Body of pancreas (tissue), 4 donors: ENCODE measurements at regions not wholly inside any gene's neighbourhood (a gene's known extent, or its start where the extent isn't known, plus 50 kb on each side); places are given as distances from the start of the nearest gene placed in this dataset.

Experiments
- ATAC-seq: fragments of 150-250 bp; one replicate; pipeline ENCODE4 v1.9.1; 2016
- DNase-seq, 4 donors: peaks; one replicate each; pipeline ENCODE4 v3.0.0-alpha.2; 2019
- H3K27ac ChIP-seq, 4 donors: fragments of 200-600 bp; sonication (generic); 1 replicate in 3 of 4; 2 replicates in 1 of 4; pipeline versions ENCODE4 v1.5.1 to v1.6.1; 2016 to 2019; ENCODE audit warnings: mild to moderate bottlenecking in 1 of 4, mixed read lengths in 1 of 4, moderate library complexity in 1 of 4
- H3K27me3 ChIP-seq, 2 donors: fragments of 200-600 bp; sonication (generic); one replicate each; pipeline ENCODE4 v1.6.0; 2016; ENCODE audit warnings: mild to moderate bottlenecking in 1 of 2
- H3K36me3 ChIP-seq, 2 donors: fragments of 200-600 bp; sonication (generic); replicated peaks in 1 of 2; 2 replicates each; pipeline ENCODE4 v1.5.1; 2016; ENCODE audit warnings: low read depth in 2 of 2; ENCODE audit not compliant: insufficient read depth in 1 of 2
- H3K4me1 ChIP-seq: fragments of 200-600 bp; sonication (generic); one replicate; pipeline ENCODE4 v1.6.0; 2016
- H3K4me3 ChIP-seq, 2 donors: fragments of 200-600 bp; sonication (generic); 1 replicate in 1 of 2; 2 replicates in 1 of 2; pipeline ENCODE4 v1.5.1; 2016 to 2019
- H3K9me3 ChIP-seq, 3 donors: fragments of 200-600 bp; sonication (generic); 1 replicate in 2 of 3; 2 replicates in 1 of 3; pipeline ENCODE4 v1.5.1; 2016
- POLR2A ChIP-seq, 3 donors: fragments of 450-650 bp; IDR thresholded peaks; one replicate each; pipeline ENCODE4 v1.6.1; 2016; ENCODE audit warnings: antibody characterized with exemption in 3 of 3, mild to moderate bottlenecking in 2 of 3
- WGBS, 2 donors: methylation state at CpG; one replicate each; pipeline ENCODE4 v1.1.5; 2017; 5-methylcytosine and 5-hydroxymethylcytosine counted together
- intact Hi-C: fragments of 100-400 bp; cut with DNase I; formaldehyde crosslinking; loops from one replicate; pipeline ENCODE4 v1.15.1; 2023
- TF ChIP-seq, protein P1 (sequence below), 7 experiments: fragments of 450-650 bp in 4 of 7; fragments of 200-600 bp in 3 of 7; sonication (generic) in 3 of 7; IDR thresholded peaks; one replicate each; pipeline ENCODE4 v1.5.1; 2016 to 2019; ENCODE audit warnings: antibody characterized with exemption in 7 of 7

DNA sequence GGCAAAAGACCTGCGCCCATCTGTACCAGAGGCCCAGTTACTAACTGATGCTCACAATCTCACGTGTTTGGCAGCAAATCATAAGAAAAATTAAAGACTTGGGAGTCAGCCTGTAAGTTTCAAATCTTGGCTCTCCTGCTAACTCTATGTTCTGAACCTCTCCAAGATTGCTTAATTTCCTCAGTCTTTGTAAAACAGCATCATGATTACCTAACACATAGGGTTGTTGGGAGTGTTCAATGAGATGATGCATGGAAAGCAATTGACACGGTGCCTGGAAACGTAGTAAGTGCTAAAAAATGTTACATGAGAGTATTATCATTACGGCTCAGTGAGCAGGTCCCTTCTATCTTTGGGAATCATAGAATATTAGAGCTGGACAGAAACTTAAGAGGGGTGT lies 497.6 kb upstream of the TCF4 start:
- no peak overlapping the region for H3K4me3 ChIP-seq
- no peaks in the 10 kb centered on the region for H3K9me3 ChIP-seq
- ATAC-seq (peak; percentile 59), DNase-seq (peak in 2 of 4 donors; percentile 12 to 28)
- 73 to 92% methylated on average over 5 of the region's 5 CpGs for WGBS, 2 donors
- H3K4me1 ChIP-seq, result no peaks in the 10 kb centered on the region
- TF ChIP-seq, protein P1, sequence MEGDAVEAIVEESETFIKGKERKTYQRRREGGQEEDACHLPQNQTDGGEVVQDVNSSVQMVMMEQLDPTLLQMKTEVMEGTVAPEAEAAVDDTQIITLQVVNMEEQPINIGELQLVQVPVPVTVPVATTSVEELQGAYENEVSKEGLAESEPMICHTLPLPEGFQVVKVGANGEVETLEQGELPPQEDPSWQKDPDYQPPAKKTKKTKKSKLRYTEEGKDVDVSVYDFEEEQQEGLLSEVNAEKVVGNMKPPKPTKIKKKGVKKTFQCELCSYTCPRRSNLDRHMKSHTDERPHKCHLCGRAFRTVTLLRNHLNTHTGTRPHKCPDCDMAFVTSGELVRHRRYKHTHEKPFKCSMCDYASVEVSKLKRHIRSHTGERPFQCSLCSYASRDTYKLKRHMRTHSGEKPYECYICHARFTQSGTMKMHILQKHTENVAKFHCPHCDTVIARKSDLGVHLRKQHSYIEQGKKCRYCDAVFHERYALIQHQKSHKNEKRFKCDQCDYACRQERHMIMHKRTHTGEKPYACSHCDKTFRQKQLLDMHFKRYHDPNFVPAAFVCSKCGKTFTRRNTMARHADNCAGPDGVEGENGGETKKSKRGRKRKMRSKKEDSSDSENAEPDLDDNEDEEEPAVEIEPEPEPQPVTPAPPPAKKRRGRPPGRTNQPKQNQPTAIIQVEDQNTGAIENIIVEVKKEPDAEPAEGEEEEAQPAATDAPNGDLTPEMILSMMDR (IDR thresholded peaks at IDR 0.05), result no peak
- TF ChIP-seq POLR2A (IDR thresholded peaks at IDR 0.05), result no peak
- intact Hi-C loops, result no loop called here
- H3K27me3 ChIP-seq, result no peaks in the 10 kb centered on the region
- no peaks in the 10 kb centered on the region for H3K36me3 ChIP-seq
- H3K27ac ChIP-seq, result no peak overlapping the region

DNA sequence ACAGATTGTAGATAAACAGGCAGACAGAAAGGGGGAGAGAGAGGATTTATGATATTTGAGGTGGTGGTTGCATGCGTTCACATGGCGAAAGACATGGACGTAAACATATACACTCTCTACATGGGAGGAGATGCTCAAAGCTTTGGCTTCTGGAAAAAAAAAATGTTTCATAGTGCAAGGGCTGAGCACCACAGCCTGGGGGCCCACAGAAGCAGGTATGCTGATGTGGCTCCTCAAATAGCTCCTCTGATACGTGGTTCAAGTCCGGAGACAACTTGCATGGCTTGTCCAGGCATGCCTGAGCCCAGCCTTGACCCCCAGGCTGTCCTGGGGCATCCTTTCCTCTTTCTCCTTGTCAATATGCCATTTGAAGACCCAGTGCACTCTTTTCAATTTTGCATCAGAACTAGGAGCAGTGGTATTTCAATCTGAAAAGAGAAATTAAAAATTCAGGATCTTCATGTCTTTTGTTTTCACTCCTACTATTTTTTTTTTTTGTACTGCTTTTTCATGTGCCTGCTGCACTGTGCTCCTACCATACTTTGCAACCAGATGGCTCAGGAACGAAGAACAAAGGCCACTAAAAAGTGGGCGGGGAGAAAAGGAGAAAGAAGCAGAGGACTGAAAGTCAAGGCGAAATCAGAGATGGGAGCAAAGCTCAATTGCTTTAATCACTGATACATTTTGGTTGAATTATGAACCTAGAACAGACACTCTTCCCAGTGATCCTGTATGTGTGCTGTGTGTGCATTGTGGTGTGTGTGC lies 495.7 kb upstream of the TCF4 start:
- WGBS, 2 donors, result 78 to 90% methylated on average over 8 of the region's 8 CpGs
- DNase-seq, result no peak
- no peak overlapping the region for H3K27ac ChIP-seq
- no peak for TF ChIP-seq POLR2A (IDR thresholded peaks at IDR 0.05)
- TF ChIP-seq, protein P1 (IDR thresholded peaks at IDR 0.05), result no peak
- no peak overlapping the region for H3K4me3 ChIP-seq
- ATAC-seq, result no peak
- intact Hi-C loops, result no loop called here
- no peaks in the 10 kb centered on the region for H3K27me3 ChIP-seq
- no peaks in the 10 kb centered on the region for H3K36me3 ChIP-seq
- H3K9me3 ChIP-seq, result no peaks in the 10 kb centered on the region
- no peaks in the 10 kb centered on the region for H3K4me1 ChIP-seq

DNA sequence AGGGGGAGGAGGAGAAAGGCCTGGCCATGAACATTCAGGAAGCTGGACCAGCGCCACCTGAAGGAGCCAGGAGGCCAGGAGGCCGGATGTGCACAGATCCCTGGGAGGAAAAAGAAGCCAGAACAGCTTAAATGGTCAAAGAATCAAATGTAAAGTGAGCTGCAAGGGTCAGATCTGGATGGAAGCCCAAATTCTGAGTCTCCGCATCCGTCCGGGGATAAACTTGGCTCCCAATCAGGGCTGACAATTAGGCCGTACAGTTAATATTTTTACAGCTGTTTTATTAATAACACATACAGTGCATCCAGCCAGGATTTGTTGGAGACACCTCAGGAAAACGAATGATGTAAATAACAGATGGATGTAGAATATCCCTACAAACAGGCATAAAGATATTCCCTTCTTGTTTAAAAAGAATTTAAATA lies 495.1 kb upstream of the TCF4 start:
- Histone ChIP-seq H3K9me3 (no peaks in the 10 kb centered on the region), H3K27me3 (no peaks in the 10 kb centered on the region), H3K27ac (no peak overlapping the region), H3K36me3 (no peaks in the 10 kb centered on the region), H3K4me3 (no peak overlapping the region), H3K4me1 (no peaks in the 10 kb centered on the region)
- intact Hi-C loops, result no loop called here
- 53 to 65% methylated on average over 7 of the region's 7 CpGs for WGBS, 2 donors
- no peak for TF ChIP-seq POLR2A (IDR thresholded peaks at IDR 0.05)
- TF ChIP-seq, protein P1 (IDR thresholded peaks at IDR 0.05), result no peak
- no peak for ATAC-seq
- peak in 3 of 4 donors; percentile 8 to 18 (median 17) for DNase-seq

DNA sequence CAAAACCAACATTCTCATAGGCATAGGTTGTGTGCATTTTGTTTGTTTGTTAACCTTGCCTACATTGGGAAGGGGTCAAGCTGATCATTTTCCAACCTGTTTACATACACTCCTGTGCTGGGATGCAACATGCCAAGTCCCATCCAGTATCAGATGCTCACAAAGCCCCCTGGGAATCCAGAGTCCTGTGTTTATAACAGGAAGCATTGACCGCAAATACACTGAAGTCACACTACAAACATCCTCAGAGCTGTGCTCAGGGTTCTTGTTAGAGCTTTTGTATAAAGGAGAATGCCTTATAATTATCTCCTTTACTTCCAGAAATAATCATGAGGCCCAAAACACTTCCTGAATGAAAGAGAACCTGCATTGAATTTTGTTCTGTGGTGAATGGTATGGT lies 488.7 kb upstream of the TCF4 start:
- no peaks in the 10 kb centered on the region for H3K36me3 ChIP-seq
- TF ChIP-seq, protein P1 (IDR thresholded peaks at IDR 0.05), result no peak
- TF ChIP-seq POLR2A (IDR thresholded peaks at IDR 0.05), result no peak
- intact Hi-C loops, result no loop called here
- H3K4me1 ChIP-seq, result no peaks in the 10 kb centered on the region
- no peak for ATAC-seq
- no peaks in the 10 kb centered on the region for H3K9me3 ChIP-seq
- no peak overlapping the region for H3K27ac ChIP-seq
- 88% methylated on average over 1 of the region's 1 CpG for WGBS, 2 donors
- no peaks in the 10 kb centered on the region for H3K27me3 ChIP-seq
- no peak for DNase-seq
- H3K4me3 ChIP-seq, result no peak overlapping the region

DNA sequence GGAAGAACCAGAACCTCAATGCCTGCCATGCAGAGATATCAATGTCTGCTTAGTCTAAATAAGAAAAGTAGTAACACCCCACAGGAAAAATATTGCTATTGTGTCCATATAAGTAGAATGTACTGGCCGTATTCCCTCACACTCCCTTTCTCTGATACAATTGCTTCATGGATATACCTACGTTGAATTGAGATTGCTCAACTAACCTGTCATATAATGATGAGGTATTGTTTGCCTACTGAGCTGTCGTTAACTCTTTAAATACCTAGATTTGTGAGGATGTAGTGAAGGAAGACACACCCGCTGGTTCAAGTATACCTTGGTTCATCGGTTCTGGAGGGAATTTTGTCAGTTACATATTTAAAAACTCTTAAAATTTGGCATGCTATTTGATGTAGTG lies 480.7 kb upstream of the TCF4 start:
- 66 to 76% methylated on average over 5 of the region's 5 CpGs for WGBS, 2 donors
- intact Hi-C loops, result no loop called here
- Histone ChIP-seq H3K4me1 (no peaks in the 10 kb centered on the region), H3K9me3 (no peaks in the 10 kb centered on the region), H3K27me3 (no peaks in the 10 kb centered on the region), H3K4me3 (no peak overlapping the region), H3K36me3 (no peaks in the 10 kb centered on the region), H3K27ac (no peak overlapping the region)
- no peak for ATAC-seq
- no peak for DNase-seq
- TF ChIP-seq, protein P1 (IDR thresholded peaks at IDR 0.05), result no peak
- TF ChIP-seq POLR2A (IDR thresholded peaks at IDR 0.05), result no peak
